ENCODE measurements at regions not wholly inside any gene's neighbourhood (a gene's known extent, or its start where the extent isn't known, plus 50 kb on each side); places are given as distances from the start of the nearest gene placed in this dataset.

- no peak overlapping the region for H3K27ac ChIP-seq
- no peaks in the 10 kb centered on the region for H4K20me1 ChIP-seq (ENCODE audit: low read depth)
- H3K27ac Mint-ChIP-seq, result no peak overlapping the region
- no peak overlapping the region for H3K4me2 ChIP-seq
- peaks cover 2% of the 10 kb centered on the region for H3K27me3 Mint-ChIP-seq (ENCODE audit: insufficient read depth, low read depth)
- H3K4me3 ChIP-seq, result no peak overlapping the region
- H3K9ac ChIP-seq, result no peak overlapping the region
- no peaks in the 10 kb centered on the region for H3K9me3 ChIP-seq (ENCODE audit: low read depth)
- H3K4me1 Mint-ChIP-seq, result no peaks in the 10 kb centered on the region
- H3K79me2 ChIP-seq (ENCODE audit: low read depth), result no peaks in the 10 kb centered on the region
- no peaks in the 10 kb centered on the region for H3K4me1 ChIP-seq
- H3F3A ChIP-seq (ENCODE audit: low read depth), result no peaks in the 10 kb centered on the region
- DNase-seq (ENCODE audit: low spot score), result no peak
- TF ChIP-seq EZH2 (IDR thresholded peaks at IDR 0.05) (no peak), EZH2phosphoT487 (IDR thresholded peaks at IDR 0.05) (no peak), CTCF (IDR thresholded peaks at IDR 0.05) (no peak)
- H3K36me3 Mint-ChIP-seq, result no peaks in the 10 kb centered on the region
- no peak overlapping the region for H2AFZ ChIP-seq (replicated peaks)
- H3K9me3 Mint-ChIP-seq, result no peaks in the 10 kb centered on the region
- H3K36me3 ChIP-seq, result no peaks in the 10 kb centered on the region
- no peaks in the 10 kb centered on the region for H3K27me3 ChIP-seq
- no peak overlapping the region for H3K4me3 Mint-ChIP-seq
These were observed 71.2 kb upstream of the SNRK start for GRCh38 chr3:43215138-43215537.

- no peak for DNase-seq (ENCODE audit: low spot score)
- Mint-ChIP-seq H3K4me3 (no peak overlapping the region), H3K27me3 (ENCODE audit: insufficient read depth, low read depth) (peaks cover 3% of the 10 kb centered on the region), H3K4me1 (no peaks in the 10 kb centered on the region), H3K9me3 (no peaks in the 10 kb centered on the region), H3K27ac (no peak overlapping the region), H3K36me3 (no peaks in the 10 kb centered on the region)
- Histone ChIP-seq H3K79me2 (ENCODE audit: low read depth) (no peaks in the 10 kb centered on the region), H3K9me3 (ENCODE audit: low read depth) (no peaks in the 10 kb centered on the region), H4K20me1 (ENCODE audit: low read depth) (no peaks in the 10 kb centered on the region), H3K4me2 (no peak overlapping the region), H3K27me3 (no peaks in the 10 kb centered on the region), H3K4me1 (no peaks in the 10 kb centered on the region), H3K36me3 (no peaks in the 10 kb centered on the region), H3F3A (ENCODE audit: low read depth) (no peaks in the 10 kb centered on the region), H3K9ac (no peak overlapping the region), H3K4me3 (no peak overlapping the region), H3K27ac (no peak overlapping the region), H2AFZ (replicated peaks) (no peak overlapping the region)
- no peak for TF ChIP-seq EZH2phosphoT487 (IDR thresholded peaks at IDR 0.05)
These were observed 71.7 kb upstream of the SNRK start for GRCh38 chr3:43214616-43215015.

GRCh38 chr3:43213631-43214030 lies 72.7 kb upstream of the SNRK start:
- H3K79me2 ChIP-seq (ENCODE audit: low read depth), result no peaks in the 10 kb centered on the region
- Mint-ChIP-seq H3K27ac (no peak overlapping the region), H3K4me3 (no peak overlapping the region), H3K4me1 (no peaks in the 10 kb centered on the region), H3K9me3 (no peaks in the 10 kb centered on the region), H3K27me3 (ENCODE audit: insufficient read depth, low read depth) (peaks cover 7% of the 10 kb centered on the region), H3K36me3 (no peaks in the 10 kb centered on the region)
- no peak for TF ChIP-seq EZH2 (IDR thresholded peaks at IDR 0.05)
- no peak for TF ChIP-seq EZH2phosphoT487 (IDR thresholded peaks at IDR 0.05)
- no peak for TF ChIP-seq CTCF (IDR thresholded peaks at IDR 0.05)
- H3F3A ChIP-seq (ENCODE audit: low read depth), result no peaks in the 10 kb centered on the region
- H3K36me3 ChIP-seq, result no peaks in the 10 kb centered on the region
- H3K9ac ChIP-seq, result no peak overlapping the region
- DNase-seq (ENCODE audit: low spot score), result no peak
- no peaks in the 10 kb centered on the region for H3K9me3 ChIP-seq (ENCODE audit: low read depth)
- no peaks in the 10 kb centered on the region for H3K27me3 ChIP-seq
- no peak overlapping the region for H2AFZ ChIP-seq (replicated peaks)
- H4K20me1 ChIP-seq (ENCODE audit: low read depth), result no peaks in the 10 kb centered on the region
- H3K4me2 ChIP-seq, result no peak overlapping the region
- no peak overlapping the region for H3K27ac ChIP-seq
- no peaks in the 10 kb centered on the region for H3K4me1 ChIP-seq
- H3K4me3 ChIP-seq, result no peak overlapping the region

GRCh38 chr3:43212914-43213611 lies 73.3 kb upstream of the SNRK start:
- no peaks in the 10 kb centered on the region for H3K27me3 ChIP-seq
- H3K79me2 ChIP-seq (ENCODE audit: low read depth), result no peaks in the 10 kb centered on the region
- H3K4me3 ChIP-seq, result no peak overlapping the region
- Mint-ChIP-seq H3K4me3 (no peak overlapping the region), H3K9me3 (no peaks in the 10 kb centered on the region), H3K36me3 (no peaks in the 10 kb centered on the region), H3K27me3 (ENCODE audit: insufficient read depth, low read depth) (peaks cover 7% of the 10 kb centered on the region), H3K4me1 (no peaks in the 10 kb centered on the region), H3K27ac (no peak overlapping the region)
- no peaks in the 10 kb centered on the region for H3F3A ChIP-seq (ENCODE audit: low read depth)
- no peak for DNase-seq (ENCODE audit: low spot score)
- H4K20me1 ChIP-seq (ENCODE audit: low read depth), result no peaks in the 10 kb centered on the region
- no peak for TF ChIP-seq CTCF (IDR thresholded peaks at IDR 0.05)
- TF ChIP-seq EZH2 (IDR thresholded peaks at IDR 0.05), result no peak
- TF ChIP-seq EZH2phosphoT487 (IDR thresholded peaks at IDR 0.05), result no peak
- no peak overlapping the region for H3K9ac ChIP-seq
- no peak overlapping the region for H3K4me2 ChIP-seq
- no peak overlapping the region for H2AFZ ChIP-seq (replicated peaks)
- no peaks in the 10 kb centered on the region for H3K9me3 ChIP-seq (ENCODE audit: low read depth)
- no peaks in the 10 kb centered on the region for H3K36me3 ChIP-seq
- no peak overlapping the region for H3K27ac ChIP-seq
- no peaks in the 10 kb centered on the region for H3K4me1 ChIP-seq
